Bone marrow (tissue), 2 donors: ENCODE measurements at regions not wholly inside any gene's neighbourhood (a gene's known extent, or its start where the extent isn't known, plus 50 kb on each side); places are given as distances from the start of the nearest gene placed in this dataset.

Experiments
- DNase-seq, 2 donors: peaks; one replicate each; lab custom pipeline; 2025; lab: John Stamatoyannopoulos, UW

DNA sequence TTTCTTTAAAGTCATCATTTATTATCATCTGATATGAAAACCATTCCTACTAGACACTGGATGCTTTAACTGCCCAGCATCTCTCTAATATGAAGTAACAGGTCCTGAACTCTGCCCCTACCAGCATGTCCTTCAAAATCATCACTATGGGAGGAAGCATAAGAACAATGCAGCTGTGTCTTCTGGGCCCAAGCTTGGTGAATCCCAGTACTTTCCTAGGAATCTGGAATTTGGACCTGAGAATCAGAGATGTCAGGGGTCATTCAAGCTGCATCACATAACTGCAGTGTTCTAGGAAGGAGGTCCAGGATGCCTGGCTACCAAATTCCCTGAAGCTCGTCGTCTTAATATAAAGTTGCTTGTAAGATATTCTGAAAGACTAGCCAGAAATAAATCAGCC, 182.7 kb downstream of the AHR start:
- DNase-seq, result no peak

DNA sequence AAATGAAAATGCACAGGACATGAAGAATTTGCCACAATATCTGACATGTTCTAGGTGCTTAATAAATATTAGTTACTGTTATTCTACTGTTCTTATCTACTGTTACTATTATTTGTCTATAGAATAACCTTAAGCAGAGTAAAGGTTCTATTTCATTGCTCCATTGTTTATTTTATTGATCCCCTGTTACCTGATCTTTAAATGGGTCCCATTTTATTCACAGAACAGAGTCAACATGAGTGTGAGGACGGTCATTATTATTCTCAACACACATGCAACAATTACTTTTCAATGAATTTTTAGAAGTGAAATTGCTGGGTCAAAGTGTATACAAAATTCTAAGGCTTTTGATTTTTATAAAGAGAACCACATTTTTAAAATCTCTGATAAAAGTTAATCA, 186.9 kb downstream of the AHR start:
- DNase-seq, result no peak

DNA sequence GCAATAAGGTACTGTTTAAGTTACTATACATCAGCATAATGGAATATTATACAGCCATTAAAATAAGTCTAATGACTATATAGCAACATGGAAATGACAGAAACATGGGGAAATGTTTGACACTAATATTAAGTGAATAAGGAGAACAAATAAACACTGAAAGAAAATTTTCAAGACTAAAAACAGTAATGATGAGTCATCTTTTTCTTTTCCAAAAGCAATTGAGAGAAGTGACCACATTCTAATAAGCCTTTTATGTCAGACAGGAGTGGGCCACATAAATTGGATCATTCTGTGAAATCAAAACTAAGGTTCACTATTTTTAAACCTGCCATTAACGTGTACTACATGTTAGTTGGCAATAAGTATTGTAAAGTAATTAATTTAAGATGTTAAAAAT, 187.5 kb downstream of the AHR start:
- no peak for DNase-seq

DNA sequence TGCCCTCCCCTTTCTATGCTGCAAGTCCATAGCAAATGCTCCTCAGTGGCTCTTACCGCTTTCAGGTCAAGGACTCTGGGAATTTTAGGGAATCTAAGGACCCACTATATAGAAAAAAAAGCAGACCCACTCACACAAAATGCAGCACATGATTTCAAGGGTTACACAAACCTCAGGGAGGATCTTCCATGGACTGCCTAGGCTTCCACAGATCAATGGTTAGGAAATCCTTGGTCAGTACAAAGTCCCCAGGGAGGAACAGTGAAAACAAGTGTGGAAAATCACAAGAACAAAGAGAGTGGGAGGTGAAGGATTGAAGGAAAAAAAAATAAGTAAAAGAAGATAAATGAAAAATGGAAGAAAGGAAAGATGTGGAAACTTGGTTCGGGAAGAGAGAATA, 188.4 kb downstream of the AHR start:
- DNase-seq, result no peak

DNA sequence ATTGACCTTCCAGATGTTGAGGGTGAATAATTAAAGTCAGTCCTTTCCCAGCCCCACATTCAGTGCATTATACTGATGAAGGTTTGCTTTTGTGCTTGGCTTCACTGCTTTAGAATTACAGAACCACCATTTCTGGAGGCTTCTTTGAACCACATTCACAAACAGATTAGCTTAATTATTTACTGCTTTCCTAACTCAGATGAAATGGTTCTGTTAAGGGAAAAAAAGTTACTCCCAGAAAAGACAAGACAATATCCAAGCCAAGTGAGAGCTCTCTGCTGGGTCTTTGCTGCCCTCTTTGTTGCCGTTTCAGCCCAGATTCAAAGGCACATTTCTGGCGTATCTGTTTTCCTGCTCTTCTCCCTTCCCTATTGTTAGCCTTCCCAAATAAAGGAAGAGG, 188.9 kb downstream of the AHR start:
- DNase-seq, result no peak

DNA sequence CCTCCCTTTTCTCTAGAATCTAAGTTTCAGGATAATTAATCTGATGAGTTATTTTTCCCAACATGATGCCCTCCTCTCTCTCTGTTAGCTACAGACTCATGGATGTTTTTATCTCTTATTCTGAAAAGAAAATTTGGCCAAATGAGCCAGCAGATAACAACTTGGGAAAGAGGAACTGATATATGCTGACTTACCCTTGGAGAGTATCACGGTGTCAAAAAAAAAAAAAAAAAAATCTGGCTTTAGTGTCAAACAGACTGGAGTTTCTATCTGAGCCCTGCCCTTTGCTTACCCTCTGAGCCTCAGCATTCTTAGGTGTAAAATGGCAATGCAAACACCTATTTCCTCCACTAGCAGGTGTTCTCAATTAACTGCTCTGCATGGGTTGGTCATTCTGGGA, 190.4 kb downstream of the AHR start:
- peak in 1 of 2 donors; percentile 57 for DNase-seq

DNA sequence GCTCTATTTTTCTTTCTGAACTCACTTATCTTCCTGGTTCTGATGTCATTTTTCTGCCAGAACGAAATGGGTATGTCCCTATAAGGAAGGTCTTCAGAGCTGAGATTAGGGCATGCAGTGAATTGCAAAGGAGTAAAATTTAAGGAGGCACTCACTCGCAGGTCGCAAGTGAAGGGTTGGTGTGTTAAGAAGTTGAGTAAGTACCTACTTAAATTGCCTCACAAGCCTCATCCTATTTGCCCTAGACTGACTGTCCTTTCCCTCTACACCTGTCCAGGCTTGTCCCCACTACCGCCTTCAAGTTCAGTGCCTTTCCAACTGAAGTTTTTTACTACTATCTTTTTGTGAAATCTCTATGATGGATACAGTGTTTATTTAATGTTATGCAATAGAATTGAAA, 191.5 kb downstream of the AHR start:
- no peak for DNase-seq

DNA sequence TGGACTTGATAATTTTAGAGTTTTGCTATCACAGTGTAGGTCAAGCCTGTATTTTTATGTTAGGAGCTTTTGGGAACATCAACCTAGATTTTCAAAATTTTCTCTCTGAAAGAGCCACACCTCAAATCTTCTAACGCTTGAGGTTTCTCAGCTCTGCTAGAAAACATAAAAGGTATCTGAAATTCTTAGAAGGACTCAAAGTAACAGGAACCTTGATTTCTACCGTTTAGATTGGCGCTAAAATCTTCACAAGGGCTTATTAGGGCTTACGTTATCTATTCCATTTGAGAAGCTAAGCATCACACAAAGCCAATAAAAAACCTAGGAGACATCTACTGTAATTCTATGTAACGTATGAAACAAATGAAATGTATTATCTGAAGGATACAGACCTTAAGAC, 192.4 kb downstream of the AHR start:
- DNase-seq, result no peak

DNA sequence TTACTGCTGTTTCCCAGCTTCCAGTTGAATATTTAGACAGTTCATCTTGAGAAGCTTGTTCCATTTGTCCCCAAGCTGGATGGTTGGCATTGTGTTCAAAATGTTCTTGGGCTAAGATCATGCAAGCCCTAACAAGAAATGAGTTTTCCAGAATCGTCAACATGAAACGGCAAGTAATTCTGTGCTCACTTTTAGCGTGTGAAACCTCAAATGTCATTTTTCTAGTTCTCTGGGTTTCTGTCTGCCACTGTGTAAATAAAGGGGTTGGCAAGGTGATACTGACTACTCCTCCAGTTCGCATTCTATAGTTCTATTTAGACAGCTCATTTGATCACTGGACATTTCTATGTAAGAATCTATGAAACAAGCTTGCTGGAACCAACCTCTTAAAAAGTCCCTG, 194.0 kb downstream of the AHR start:
- no peak for DNase-seq

DNA sequence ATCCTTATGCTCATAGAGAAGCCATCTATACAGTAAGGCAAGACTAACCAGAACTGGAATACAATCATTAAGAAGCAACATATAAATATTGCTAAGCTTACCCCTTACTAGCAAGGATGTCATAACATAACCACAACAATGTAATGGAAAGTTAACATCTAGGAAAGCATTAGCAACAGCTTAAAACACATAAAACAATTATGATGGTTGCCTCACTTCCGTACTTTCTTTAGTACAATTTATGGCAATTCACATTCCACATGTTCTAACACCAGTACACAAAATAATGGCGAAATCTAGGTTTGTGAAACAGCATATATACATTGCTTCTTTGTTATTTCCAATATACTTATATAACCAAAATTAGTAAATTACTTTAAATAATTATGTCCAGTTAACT, 195.0 kb downstream of the AHR start:
- no peak for DNase-seq

DNA sequence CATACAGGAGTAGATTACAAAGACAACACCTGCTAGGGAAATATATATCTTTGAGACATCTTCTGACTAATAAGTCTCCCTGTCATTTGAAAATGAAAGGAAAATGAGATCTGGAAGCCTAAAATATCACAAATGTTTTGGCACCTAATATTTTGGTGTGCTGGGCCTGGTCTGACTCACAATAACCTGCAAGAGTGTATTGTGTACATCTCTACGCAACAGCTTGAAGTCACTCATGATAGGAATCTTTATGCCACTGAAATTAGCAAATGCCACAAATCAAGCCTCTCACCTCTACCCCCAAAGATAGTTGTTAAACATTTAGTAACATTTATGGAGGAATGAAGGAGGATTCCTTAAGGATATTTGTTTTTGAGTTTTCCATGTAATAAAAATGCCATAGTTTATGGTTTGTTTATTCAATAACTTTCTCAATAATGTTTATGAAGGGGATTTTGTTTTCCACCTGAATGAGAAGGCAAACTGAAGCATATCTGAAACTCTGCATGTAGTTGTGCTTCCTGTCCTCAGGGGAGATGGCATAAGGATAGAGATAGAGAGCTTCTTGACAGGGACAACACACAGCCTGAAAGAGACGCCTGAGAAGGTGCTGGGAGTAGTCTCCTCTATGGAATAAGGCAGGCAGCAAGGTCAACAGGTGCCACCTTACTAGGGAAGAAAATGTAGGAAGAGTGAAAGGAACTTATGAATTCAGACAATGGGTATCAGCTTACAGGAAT, 197.4 kb downstream of the AHR start:
- DNase-seq, result no peak

DNA sequence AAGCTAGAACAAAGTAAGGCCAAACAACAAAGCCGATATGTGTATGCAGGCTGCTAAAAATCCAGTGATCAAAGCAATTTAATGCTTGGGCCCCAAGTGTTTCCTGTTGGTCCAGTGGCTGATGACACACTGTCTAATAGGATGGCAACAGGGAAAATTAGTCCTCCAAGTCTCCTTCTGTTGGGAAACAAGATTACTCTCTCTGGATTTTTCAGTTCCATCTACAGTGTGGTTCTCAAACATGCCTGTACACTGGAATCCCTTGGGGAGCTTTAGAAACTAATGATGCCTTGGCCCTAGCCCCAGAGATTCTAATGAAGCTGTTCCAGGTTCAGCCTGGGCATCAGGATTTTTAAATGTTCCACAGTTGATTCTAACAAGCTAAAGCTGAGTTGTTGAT, 198.7 kb downstream of the AHR start:
- DNase-seq, result no peak

DNA sequence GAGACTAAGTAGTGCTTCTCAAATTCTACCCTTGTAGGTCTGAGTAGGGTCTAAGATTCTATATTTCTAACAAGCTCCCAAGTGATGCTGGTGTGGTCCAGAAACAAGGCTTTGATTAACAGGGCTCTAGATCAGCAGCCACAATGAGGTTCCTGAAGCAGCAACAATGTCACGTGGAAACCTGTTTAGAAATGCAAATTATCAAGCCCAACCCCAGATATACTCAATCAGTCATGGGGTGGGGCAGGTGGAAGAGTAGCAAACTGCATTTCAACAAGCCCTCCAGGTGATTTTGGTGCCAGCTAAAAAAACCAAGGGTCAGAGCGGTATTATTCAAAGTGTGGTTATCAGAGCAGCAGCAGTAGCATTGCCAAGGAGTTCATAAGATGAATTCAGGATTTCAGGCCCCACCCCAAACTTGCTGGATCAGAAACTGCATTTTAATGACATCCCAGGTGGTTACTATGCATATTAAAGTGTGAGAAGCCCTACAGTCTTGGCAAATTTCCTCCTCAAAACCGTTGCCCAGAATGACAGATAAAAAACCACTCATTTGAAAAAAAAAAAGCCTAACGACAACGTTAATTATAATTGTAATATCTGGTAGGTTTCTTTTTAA, 199.2 kb downstream of the AHR start:
- DNase-seq, result no peak

DNA sequence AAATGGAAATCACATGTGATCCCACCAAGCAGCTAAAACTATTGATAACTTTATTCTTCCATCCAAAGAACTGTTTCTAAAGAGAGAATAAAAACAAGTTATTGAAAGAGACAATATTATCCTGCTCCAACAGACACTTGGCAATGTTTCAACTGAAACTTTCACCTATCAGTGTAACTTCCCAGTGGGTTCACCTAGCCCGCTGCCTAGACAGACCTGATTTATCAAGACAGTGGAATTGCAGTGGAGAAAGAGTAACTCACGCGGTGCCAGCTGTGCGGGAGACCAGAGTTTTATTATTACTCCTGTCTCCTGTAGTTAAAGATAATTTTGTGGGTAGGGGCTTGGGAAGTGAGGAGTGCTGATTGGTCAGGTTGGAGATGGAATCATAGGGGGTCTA, 199.8 kb downstream of the AHR start:
- no peak for DNase-seq

DNA sequence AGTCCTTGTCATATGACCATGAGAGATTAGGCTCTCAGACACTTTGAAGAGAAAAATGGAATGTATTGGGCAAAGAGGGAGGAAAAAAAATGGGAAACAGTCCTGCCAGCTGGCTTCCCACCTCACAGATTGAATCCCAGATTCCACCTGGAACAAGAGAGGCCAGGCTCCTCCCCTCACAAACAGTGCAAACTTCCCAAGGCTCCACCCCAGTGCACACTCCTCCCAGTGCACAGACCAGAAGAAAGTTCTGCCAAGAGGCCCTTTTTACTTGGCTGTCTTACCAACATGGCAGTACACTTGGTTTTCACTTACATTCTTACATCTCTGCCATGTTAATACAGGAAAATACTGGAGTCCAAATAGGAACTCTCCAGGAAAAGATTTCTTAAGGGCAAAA, 202.3 kb downstream of the AHR start:
- DNase-seq, result no peak

DNA sequence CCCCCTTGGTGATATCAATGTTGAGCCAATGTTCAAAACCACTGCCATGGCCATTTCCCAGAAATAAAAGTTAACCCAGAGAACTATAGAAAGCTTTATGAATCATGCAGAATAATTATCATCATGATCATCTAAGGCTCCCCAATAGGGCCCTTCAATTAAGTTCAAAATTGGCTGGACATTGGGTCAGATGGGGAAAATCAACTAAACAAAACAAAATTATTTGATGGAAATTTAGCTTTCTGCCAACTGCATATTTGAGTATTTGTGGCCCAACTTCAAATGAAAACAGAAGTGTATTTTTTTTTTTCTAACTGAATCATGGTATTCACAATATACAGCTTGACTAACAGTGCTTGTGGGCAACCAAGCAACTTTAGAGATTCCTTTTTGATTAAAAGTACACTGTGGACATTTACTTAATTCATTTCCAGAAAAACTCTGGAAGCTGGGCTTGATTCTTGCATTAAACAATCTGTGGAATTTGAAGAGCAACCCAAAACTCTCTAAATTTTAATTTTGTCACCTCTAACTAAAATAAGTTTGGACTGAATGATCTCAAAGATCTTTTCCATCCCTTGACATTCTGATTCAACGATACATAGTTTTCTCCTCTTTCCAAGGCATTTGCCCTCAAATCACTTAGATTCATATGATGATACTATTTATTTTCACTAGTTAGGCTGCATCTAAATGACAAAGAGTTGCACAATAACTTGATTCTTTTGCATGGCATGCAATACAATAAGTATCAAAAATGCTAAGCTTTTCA, 203.2 kb downstream of the AHR start:
- no peak for DNase-seq

DNA sequence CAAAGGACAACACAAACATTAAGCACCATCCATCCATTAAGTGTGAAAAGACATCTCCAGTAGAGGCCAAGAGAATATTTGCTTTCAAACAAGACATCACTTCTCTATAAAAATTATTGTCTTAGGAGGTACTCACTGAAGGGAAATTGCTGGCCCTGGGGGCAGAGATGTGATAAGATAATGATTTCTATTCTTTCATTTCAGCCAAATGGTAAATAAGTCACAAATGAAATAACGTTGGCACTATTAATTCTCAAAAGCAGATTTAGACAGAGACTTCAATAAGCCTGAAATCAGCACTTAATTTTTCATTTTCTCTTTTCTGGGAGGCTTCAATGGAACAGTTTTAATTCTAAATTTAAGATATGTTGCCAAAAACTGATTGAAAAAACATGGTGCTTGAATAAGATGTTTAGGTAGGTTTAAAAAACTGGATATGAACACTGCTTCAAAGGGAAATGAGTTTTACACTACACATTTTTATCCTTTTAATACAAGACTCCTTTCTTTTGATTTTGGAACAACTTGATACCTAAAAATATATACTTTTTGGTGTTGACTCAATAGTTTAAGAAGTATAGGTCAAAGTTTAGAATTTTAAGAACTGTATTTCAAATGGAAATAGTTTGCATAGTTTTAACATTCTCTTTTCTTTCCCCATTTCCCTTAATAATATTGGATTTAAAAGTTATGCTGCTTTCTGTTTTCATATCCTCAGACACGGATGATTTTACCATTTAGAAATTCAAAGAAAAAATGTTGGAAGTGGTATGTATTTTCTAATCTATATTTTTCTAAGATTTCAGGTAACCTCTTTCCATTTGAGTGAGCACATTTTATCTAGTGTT, 204.0 kb downstream of the AHR start:
- no peak for DNase-seq

DNA sequence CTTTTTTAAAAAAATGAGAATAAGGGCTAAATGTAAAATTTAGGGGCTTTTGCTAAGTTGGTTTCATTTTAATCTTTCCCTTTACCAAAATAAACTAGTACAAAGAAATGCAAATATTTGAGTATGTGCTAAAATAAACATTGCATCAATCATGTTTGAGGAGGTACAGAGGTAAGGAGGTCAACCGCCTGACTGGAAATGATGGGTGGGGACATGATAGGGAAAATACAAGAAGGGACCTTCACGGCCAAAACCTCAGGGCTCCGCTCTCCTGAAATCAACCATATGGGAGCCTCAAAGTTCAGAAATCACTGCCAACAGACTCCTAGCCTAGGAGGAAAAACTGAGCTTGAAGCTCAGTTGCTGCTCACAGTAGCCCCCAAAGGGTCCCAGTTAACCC, 207.6 kb downstream of the AHR start:
- no peak for DNase-seq

DNA sequence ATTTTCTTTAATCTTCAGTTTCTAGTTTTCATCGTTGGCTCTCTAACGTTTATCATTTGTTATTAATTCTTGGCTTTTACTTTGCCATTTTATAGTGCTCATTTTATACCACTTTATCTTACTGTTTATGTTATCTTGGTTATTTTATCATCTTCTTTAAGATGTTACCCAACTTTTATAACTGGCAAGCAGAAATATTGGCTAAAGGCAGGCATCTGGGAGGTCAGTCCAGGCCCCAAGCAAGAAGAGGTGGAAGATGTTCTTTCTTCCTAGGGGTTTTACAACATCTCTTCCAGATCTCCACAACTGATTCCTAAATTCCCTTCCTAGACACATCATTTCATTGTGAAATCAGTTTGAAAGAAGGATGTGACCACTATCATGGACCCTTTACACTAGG, 208.1 kb downstream of the AHR start:
- no peak for DNase-seq

DNA sequence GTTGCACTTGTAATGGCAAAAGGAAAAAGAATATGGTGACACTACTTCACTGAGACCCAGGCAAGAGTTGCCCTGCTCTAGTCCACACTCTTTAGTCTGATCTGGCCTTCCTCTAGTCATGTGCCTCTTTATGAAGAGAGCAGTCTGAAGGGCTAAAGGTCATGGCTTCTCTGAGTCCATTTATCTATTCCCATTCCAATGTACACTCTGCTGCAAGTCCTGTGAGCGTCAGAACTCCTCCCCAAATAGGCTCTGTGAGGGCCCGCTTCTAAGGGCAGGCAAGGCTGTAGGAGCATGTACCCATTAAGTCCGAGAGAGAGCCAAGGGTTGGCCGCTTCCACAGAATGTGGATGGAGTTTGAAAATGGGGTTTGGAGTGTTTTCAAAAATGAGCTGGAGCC, 209.3 kb downstream of the AHR start:
- no peak for DNase-seq

DNA sequence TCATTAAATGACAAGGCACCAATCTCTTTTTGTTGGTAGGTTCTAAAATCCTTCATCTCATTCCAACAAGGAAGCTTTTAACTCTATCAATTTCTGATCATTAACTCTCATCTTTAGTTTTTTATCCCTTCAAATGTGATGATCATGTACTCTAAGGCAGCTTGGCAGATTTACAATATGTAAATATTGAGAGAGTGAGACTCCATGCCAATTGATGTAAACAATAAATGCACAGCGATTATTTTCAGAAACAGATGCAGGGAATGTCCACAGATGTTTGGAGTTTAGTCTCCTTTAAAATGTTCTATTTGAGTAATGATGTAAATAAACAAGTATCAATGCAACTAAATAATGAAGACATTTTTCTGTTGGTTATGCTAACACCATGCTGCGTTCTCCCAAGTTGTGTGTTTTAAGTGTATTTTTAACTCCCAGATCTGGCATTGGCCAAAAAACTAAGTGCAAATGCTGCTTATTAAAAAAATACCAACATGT, 213.8 kb downstream of the AHR start:
- DNase-seq, result no peak

DNA sequence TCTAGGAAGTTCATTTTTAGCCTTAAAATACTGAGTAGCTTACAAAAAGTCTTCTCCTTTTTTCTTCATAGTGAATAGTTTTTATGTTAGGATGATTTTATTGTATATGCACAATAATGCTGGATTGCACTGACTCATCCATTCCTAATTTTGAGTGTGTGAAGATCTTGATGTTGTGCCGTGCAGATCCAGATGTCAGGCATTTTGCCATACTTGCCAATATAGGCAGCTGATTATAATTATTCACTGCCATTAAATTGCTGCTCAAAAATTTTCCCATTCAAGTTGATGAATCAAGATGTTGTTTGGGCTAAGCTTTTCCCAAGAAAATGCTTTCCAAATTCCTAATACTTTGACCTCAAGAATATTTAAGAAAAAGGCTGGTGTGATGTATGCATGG, 218.3 kb downstream of the AHR start:
- no peak for DNase-seq
